HepG2 (cell line): ENCODE measurements at regions not wholly inside any gene's neighbourhood (a gene's known extent, or its start where the extent isn't known, plus 50 kb on each side); places are given as distances from the start of the nearest gene placed in this dataset.

Experiments
- ARNT2 ChIP-seq: sonication (generic); formaldehyde crosslinking; IDR thresholded peaks from 2 replicates; pipeline ENCODE4 v1.8.0; 2022; ENCODE audit warnings: mild to moderate bottlenecking, low read depth, missing genetic modification reagents, moderate library complexity
- ATF7 ChIP-seq, 2 experiments: fragments of 450-650 bp in 1 of 2; sonication (generic) in 1 of 2; formaldehyde crosslinking in 1 of 2; IDR thresholded peaks; 2 replicates each; pipeline versions ENCODE4 v1.4.0 to v1.6.1; 2016 to 2020; ENCODE audit warnings: antibody characterized with exemption in 1 of 2, mild to moderate bottlenecking in 1 of 2, missing genetic modification reagents in 1 of 2
- NPAS2 ChIP-seq: sonication (generic); formaldehyde crosslinking; IDR thresholded peaks from 2 replicates; pipeline ENCODE4 v1.8.0; 2022; ENCODE audit warnings: mild to moderate bottlenecking, missing genetic modification reagents, borderline replicate concordance
- ZNF432 ChIP-seq: sonication (generic); formaldehyde crosslinking; IDR thresholded peaks from 2 replicates; pipeline ENCODE4 v1.5.0; 2020; ENCODE audit warnings: missing genetic modification reagents, mild to moderate bottlenecking, borderline replicate concordance
- ZNF484 ChIP-seq: sonication (generic); formaldehyde crosslinking; IDR thresholded peaks from 2 replicates; pipeline ENCODE4 v1.5.1; 2020; ENCODE audit warnings: mild to moderate bottlenecking, low read depth, missing genetic modification reagents, borderline replicate concordance
- ZNF567 ChIP-seq: sonication (generic); formaldehyde crosslinking; IDR thresholded peaks from 2 replicates; pipeline ENCODE4 v1.8.1; 2023; ENCODE audit warnings: mild to moderate bottlenecking, missing genetic modification reagents, borderline replicate concordance
- ZNF773 ChIP-seq: sonication (generic); formaldehyde crosslinking; IDR thresholded peaks from 2 replicates; pipeline ENCODE4 v1.4.0; 2020; ENCODE audit warnings: missing genetic modification reagents, borderline replicate concordance
- TF ChIP-seq, protein P1 (sequence below), 2 experiments: fragments of 450-650 bp in 1 of 2; sonication (generic) in 1 of 2; formaldehyde crosslinking in 1 of 2; IDR thresholded peaks; 2 replicates each; pipeline versions ENCODE4 v1.6.1 to v1.8.0; 2016 to 2022; ENCODE audit warnings: antibody characterized with exemption in 1 of 2, mild to moderate bottlenecking in 1 of 2, missing genetic modification reagents in 1 of 2

DNA sequence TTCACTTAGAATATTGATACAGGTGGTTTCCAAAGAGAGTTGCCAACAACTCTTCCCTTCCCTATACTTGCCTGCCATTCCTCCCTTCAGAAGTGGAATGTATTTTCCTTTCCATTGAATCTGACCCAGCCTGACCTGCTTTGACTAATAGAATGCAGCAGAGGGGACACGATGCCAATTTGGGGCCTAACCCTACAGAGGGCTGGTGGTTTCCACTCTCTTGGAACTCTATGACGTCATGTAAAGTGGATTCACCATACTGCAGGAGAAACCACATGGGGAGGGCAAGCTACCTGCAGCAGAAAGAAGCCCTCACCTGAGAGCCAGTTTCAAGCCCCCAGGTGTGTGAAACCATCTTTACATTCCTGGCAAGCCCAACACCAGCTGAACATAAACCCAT is 98.9 kb upstream of the TRIB2 start (continued):
- TF ChIP-seq, protein P1, sequence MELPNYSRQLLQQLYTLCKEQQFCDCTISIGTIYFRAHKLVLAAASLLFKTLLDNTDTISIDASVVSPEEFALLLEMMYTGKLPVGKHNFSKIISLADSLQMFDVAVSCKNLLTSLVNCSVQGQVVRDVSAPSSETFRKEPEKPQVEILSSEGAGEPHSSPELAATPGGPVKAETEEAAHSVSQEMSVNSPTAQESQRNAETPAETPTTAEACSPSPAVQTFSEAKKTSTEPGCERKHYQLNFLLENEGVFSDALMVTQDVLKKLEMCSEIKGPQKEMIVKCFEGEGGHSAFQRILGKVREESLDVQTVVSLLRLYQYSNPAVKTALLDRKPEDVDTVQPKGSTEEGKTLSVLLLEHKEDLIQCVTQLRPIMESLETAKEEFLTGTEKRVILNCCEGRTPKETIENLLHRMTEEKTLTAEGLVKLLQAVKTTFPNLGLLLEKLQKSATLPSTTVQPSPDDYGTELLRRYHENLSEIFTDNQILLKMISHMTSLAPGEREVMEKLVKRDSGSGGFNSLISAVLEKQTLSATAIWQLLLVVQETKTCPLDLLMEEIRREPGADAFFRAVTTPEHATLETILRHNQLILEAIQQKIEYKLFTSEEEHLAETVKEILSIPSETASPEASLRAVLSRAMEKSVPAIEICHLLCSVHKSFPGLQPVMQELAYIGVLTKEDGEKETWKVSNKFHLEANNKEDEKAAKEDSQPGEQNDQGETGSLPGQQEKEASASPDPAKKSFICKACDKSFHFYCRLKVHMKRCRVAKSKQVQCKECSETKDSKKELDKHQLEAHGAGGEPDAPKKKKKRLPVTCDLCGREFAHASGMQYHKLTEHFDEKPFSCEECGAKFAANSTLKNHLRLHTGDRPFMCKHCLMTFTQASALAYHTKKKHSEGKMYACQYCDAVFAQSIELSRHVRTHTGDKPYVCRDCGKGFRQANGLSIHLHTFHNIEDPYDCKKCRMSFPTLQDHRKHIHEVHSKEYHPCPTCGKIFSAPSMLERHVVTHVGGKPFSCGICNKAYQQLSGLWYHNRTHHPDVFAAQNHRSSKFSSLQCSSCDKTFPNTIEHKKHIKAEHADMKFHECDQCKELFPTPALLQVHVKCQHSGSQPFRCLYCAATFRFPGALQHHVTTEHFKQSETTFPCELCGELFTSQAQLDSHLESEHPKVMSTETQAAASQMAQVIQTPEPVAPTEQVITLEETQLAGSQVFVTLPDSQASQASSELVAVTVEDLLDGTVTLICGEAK (IDR thresholded peaks at IDR 0.05) = no peak
- TF ChIP-seq, protein P1 (CRISPR knock-in tag; IDR thresholded peaks at IDR 0.05) = no peak
- TF ChIP-seq ATF7 (IDR thresholded peaks at IDR 0.05) = peak; percentile 99
- TF ChIP-seq ATF7 (CRISPR knock-in tag; IDR thresholded peaks at IDR 0.05) = no peak
- no peak for TF ChIP-seq ZNF567 (CRISPR knock-in tag)
- no peak for TF ChIP-seq ZNF484 (CRISPR knock-in tag)
- no peak for TF ChIP-seq NPAS2 (CRISPR knock-in tag)
- no peak for TF ChIP-seq ARNT2
- no peak for TF ChIP-seq ZNF773 (CRISPR knock-in tag)
- TF ChIP-seq ZNF432 (CRISPR knock-in tag) = no peak
